ENCODE measurements at regions not wholly inside any gene's neighbourhood (a gene's known extent, or its start where the extent isn't known, plus 50 kb on each side); places are given as distances from the start of the nearest gene placed in this dataset.

GRCh38 chr13:61156753-61157152 is 258.9 kb downstream of the PCDH20 start:
- DNase-seq (ENCODE audit: low read depth), result no peak
- TF ChIP-seq CTCF (conservative IDR thresholded peaks at IDR 0.05; ENCODE audit: low read depth, low read length), result no peak
- no peak overlapping the region for H3K4me3 ChIP-seq (ENCODE audit: low read depth, low read length)

GRCh38 chr13:61151062-61151461 is 264.6 kb downstream of the PCDH20 start:
- TF ChIP-seq CTCF (conservative IDR thresholded peaks at IDR 0.05; ENCODE audit: low read depth, low read length), result no peak
- no peak for DNase-seq (ENCODE audit: low read depth)
- no peak overlapping the region for H3K4me3 ChIP-seq (ENCODE audit: low read depth, low read length)

GRCh38 chr13:61149331-61149730 is 266.3 kb downstream of the PCDH20 start:
- H3K4me3 ChIP-seq (ENCODE audit: low read depth, low read length), result no peak overlapping the region
- DNase-seq (ENCODE audit: low read depth), result no peak
- no peak for TF ChIP-seq CTCF (conservative IDR thresholded peaks at IDR 0.05; ENCODE audit: low read depth, low read length)

- H3K4me3 ChIP-seq (ENCODE audit: low read depth, low read length), result no peak overlapping the region
- no peak for TF ChIP-seq CTCF (conservative IDR thresholded peaks at IDR 0.05; ENCODE audit: low read depth, low read length)
- DNase-seq (ENCODE audit: low read depth), result no peak
These were observed 266.8 kb downstream of the PCDH20 start for GRCh38 chr13:61148691-61149315.

GRCh38 chr13:61148211-61148610 is 267.4 kb downstream of the PCDH20 start:
- H3K4me3 ChIP-seq (ENCODE audit: low read depth, low read length), result no peak overlapping the region
- no peak for TF ChIP-seq CTCF (conservative IDR thresholded peaks at IDR 0.05; ENCODE audit: low read depth, low read length)
- no peak for DNase-seq (ENCODE audit: low read depth)

DNA sequence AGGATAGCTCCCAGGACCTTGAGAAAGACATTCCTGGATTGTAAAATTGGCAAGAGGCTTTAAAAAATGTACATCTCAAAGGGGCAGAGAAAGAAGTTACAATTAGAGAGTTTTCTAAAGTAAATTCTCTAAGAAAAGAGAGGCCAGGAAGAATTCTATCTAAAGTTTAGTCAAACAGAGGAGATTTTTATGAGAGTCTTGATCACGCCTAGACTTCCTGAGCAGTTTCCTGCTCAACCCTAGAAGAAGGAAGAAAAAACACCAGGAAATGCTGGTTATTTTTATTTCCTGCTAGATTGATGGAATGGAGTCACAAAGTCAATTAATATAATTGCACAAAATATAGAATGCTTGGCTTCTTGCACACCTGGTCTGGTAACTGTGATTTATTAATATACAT is 269.1 kb downstream of the PCDH20 start:
- DNase-seq (ENCODE audit: low read depth), result no peak
- no peak overlapping the region for H3K4me3 ChIP-seq (ENCODE audit: low read depth, low read length)
- no peak for TF ChIP-seq CTCF (conservative IDR thresholded peaks at IDR 0.05; ENCODE audit: low read depth, low read length)

DNA sequence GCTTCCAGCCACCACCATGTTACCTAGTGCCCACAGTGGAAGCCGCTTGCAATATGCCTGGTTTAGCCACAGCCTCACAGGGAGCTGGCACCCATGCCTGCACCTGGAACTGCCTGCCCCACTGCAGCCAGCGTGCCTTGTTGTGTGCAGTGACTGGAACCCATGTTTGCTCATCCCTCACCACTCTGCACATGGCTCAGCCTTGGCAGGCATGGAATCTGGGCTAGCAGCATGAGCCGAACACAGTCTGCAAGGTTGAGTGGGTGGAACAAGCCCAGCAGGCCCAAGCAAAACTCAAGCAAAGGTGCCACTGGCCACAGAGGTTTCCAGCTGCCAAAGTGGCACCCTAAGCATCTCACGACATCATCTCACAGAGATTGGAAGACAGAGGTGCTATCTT is 269.5 kb downstream of the PCDH20 start:
- DNase-seq (ENCODE audit: low read depth), result no peak
- no peak for TF ChIP-seq CTCF (conservative IDR thresholded peaks at IDR 0.05; ENCODE audit: low read depth, low read length)
- H3K4me3 ChIP-seq (ENCODE audit: low read depth, low read length), result no peak overlapping the region

All from choroid plexus epithelial cell (primary cell).